PFSK-1 (cell line): ENCODE measurements at regions not wholly inside any gene's neighbourhood (a gene's known extent, or its start where the extent isn't known, plus 50 kb on each side); places are given as distances from the start of the nearest gene placed in this dataset.

ENCODE experiments used
- POLR2AphosphoS5 ChIP-seq: IDR thresholded peaks from 2 replicates; pipeline ENCODE4 v1.6.1; 2012; ENCODE audit warnings: low read depth, mild to moderate bottlenecking, control low read depth, low read length, moderate library complexity
- SIN3A ChIP-seq: IDR thresholded peaks from 2 replicates; pipeline ENCODE4 v1.6.1; 2012; ENCODE audit warnings: mild to moderate bottlenecking, low read length, moderate library complexity, borderline replicate concordance; ENCODE audit not compliant: insufficient read depth

DNA sequence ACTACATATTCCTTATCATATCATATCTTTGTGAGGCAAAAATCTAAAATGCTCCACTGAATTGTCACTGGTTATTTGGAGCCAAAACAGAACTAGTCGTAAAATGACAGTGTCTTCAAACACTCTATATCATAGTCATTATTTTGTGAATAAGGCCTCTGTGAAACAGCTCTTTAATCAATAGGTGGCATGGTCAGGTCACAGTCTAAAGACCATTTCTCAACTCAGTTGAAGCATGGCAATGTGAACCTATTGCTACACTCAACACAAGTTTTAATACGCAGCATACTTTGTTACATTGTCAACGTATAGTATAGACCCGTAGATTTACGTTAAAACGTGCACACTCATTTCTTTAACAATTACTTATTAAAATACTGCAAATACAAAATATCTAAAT, 131.3 kb upstream of the PCDH20 start:
- TF ChIP-seq SIN3A, result no peak
- TF ChIP-seq POLR2AphosphoS5, result no peak
